GM18517 (cell line): ENCODE measurements at regions not wholly inside any gene's neighbourhood (a gene's known extent, or its start where the extent isn't known, plus 50 kb on each side); places are given as distances from the start of the nearest gene placed in this dataset.
"Not testable (repeated sequence)": the region's sequence is repeated elsewhere in the genome, so short reads cannot be mapped to it uniquely, and the experiment has no call there.

Experiments used
- ATAC-seq: cut with Tn5 transposase; IDR thresholded peaks from one replicate; pipeline ENCODE4 v1.9.1; 2021; ENCODE audit warnings: mild to moderate bottlenecking, moderate library complexity; ENCODE audit not compliant: unreplicated experiment

DNA sequence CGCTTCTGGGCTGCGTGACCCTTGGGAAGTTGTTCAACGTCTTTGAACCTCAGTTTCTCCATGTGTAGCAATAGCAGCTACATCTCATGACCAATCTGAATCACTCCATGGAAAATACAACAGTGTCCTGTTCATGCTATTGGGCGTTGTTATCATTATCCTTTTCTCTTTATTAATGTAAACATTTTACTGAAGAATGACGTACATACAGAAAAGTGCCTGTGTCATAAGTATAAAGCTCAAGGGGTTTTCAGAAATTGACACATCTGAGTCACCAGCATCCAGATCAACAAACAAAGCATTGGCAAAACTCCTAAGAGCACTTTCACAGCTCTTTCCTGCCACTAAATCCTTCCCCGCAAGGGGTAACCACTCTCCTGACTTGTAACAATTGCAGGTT is 438.4 kb downstream of the XYLT1 start:
- ATAC-seq, result no peak

GRCh38 chr16:17034477-17035252 is 436.1 kb downstream of the XYLT1 start:
- ATAC-seq, result no peak

DNA sequence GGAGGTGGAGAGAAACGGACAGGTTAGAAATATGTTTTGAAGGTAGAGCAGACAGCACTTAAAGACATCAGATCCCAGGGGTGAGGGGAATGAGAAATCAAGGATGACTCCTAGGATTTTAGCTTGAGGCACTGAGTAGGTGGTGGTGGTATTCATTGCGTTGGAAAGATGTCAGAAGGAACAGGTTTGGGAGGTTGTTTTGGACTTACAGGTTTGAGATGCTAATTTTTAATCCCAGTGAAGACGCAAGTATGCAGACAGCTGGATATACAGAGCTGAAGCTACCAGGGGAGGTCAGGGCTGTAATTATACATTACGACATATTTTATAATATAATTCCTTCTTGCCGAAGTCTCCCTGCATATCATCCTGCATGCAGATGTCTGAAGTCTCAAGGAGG is 433.3 kb downstream of the XYLT1 start:
- no peak for ATAC-seq

GRCh38 chr16:17038415-17038814 is 432.3 kb downstream of the XYLT1 start:
- ATAC-seq, result no peak

DNA sequence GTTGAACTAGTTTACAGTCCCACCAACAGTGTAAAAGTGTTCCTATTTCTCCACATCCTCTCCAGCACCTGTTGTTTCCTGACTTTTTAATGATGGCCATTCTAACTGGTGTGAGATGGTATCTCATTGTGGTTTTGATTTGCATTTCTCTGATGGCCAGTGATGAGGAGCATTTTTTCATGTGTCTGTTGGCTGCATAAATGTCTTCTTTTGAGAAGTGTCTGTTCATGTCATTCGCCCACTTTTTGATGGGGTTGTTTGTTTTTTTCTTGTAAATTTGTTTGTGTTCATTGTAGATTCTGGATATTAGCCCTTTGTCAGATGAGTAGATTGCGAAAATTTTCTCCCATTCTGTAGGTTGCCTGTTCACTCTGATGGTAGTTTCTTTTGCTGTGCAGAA is 421.7 kb downstream of the XYLT1 start:
- not testable (repeated sequence) for ATAC-seq

GRCh38 chr16:17050468-17050867 is 420.3 kb downstream of the XYLT1 start:
- ATAC-seq, result no peak
